ENCODE measurements at regions not wholly inside any gene's neighbourhood (a gene's known extent, or its start where the extent isn't known, plus 50 kb on each side); places are given as distances from the start of the nearest gene placed in this dataset.

GRCh38 chr12:63068857-63069442 lies 82.1 kb downstream of the AVPR1A start:
- TF ChIP-seq CTCF (conservative IDR thresholded peaks at IDR 0.05 in 1 of 2, IDR thresholded peaks at IDR 0.05 in 1 of 2; ENCODE audit: low read depth in 1 of 2, low read length in 2 of 2): peak; percentile 60 to 62
- TF ChIP-seq EZH2 (IDR thresholded peaks at IDR 0.05; ENCODE audit: low read length, missing control alignments): no peak

Data from fibroblast of lung (primary cell).